SU-DHL-6 (cell line): ENCODE measurements at regions not wholly inside any gene's neighbourhood (a gene's known extent, or its start where the extent isn't known, plus 50 kb on each side); places are given as distances from the start of the nearest gene placed in this dataset.
A peak's percentile ranks its signal among the peaks of the same experiment; 100 is the strongest.

ENCODE experiments used
- H2AFZ ChIP-seq: fragments of 200-600 bp; sonication (generic); 2 replicates; pipeline ENCODE4 v1.6.1; 2014; ENCODE audit warnings: low read depth, mild to moderate bottlenecking, moderate library complexity, mixed read lengths, antibody characterized with exemption, low read length; ENCODE audit not compliant: severe bottlenecking
- H3F3A ChIP-seq: fragments of 200-600 bp; shearing (Covaris generic); 2 replicates; pipeline ENCODE4 v1.6.0; 2016; ENCODE audit warnings: antibody characterized with exemption, mild to moderate bottlenecking; ENCODE audit not compliant: insufficient read depth
- H3K27ac ChIP-seq: fragments of 200-600 bp; sonication (generic); 2 replicates; pipeline ENCODE4 v1.5.1; 2016; ENCODE audit warnings: low read depth, mild to moderate bottlenecking, low read length, moderate library complexity, mixed read lengths
- H3K27me3 ChIP-seq: fragments of 200-600 bp; sonication (generic), shearing (Covaris generic); 2 replicates; pipeline ENCODE4 v1.6.0; 2014; ENCODE audit warnings: mild to moderate bottlenecking, low read length
- H3K36me3 ChIP-seq: fragments of 200-600 bp; sonication (generic); 2 replicates; pipeline ENCODE4 v1.6.1; 2014; ENCODE audit warnings: mild to moderate bottlenecking, low read length, mixed read lengths
- H3K4me2 ChIP-seq: fragments of 300-600, 200-600 bp; shearing (Covaris generic), sonication (generic); 2 replicates; pipeline ENCODE4 v1.6.0; 2014; ENCODE audit warnings: low read length, low read depth, mild to moderate bottlenecking; ENCODE audit not compliant: poor library complexity, severe bottlenecking
- H3K4me3 ChIP-seq: fragments of 200-600 bp; sonication (generic); 2 replicates; pipeline ENCODE4 v1.5.1; 2014; ENCODE audit warnings: antibody characterized with exemption, low read length, mild to moderate bottlenecking, mixed read lengths; ENCODE audit not compliant: insufficient read depth, poor library complexity, severe bottlenecking
- H3K79me2 ChIP-seq: fragments of 200-600 bp; sonication (generic); 2 replicates; pipeline ENCODE4 v1.6.1; 2014; ENCODE audit warnings: mild to moderate bottlenecking, low read length, moderate library complexity; ENCODE audit not compliant: insufficient read depth
- H3K9ac ChIP-seq: fragments of 200-600 bp; sonication (generic); 2 replicates; pipeline ENCODE4 v1.7.0; 2014; ENCODE audit warnings: mild to moderate bottlenecking, low read length
- H3K9me2 ChIP-seq: fragments of 200-600 bp; sonication (generic); replicated peaks from 2 replicates; pipeline ENCODE4 v1.6.1; 2014; ENCODE audit warnings: low read length; ENCODE audit not compliant: insufficient read depth
- H3K9me3 ChIP-seq: fragments of 200-600 bp; sonication (generic); 2 replicates; pipeline ENCODE4 v1.6.1; 2014; ENCODE audit warnings: low read length, mixed read lengths; ENCODE audit not compliant: insufficient read depth
- H4K20me1 ChIP-seq: fragments of 200-600 bp; sonication (generic); 2 replicates; pipeline ENCODE4 v1.6.1; 2014; ENCODE audit warnings: low read depth, mild to moderate bottlenecking, antibody characterized with exemption, low read length, moderate library complexity, mixed read lengths
- CTCF ChIP-seq: fragments of 200-600 bp; sonication (generic); IDR thresholded peaks from one replicate; pipeline ENCODE4 v1.5.1; 2017; ENCODE audit warnings: antibody characterized with exemption, mild to moderate bottlenecking, low read length, moderate library complexity; ENCODE audit not compliant: insufficient read depth, poor library complexity, severe bottlenecking
- EZH2phosphoT487 ChIP-seq: fragments of 200-600 bp; sonication (generic), shearing (Covaris generic); conservative IDR thresholded peaks from 2 replicates; pipeline ENCODE4 v1.6.1; 2018; ENCODE audit warnings: mild to moderate bottlenecking, antibody characterized with exemption, low read length, moderate library complexity, mixed read lengths

- Histone ChIP-seq H3K27ac (no peak overlapping the region), H3K27me3 (no peaks in the 10 kb centered on the region), H3F3A (no peaks in the 10 kb centered on the region), H3K4me2 (no peak overlapping the region), H3K79me2 (no peaks in the 10 kb centered on the region), H3K9ac (no peak overlapping the region), H3K4me3 (no peak overlapping the region), H3K36me3 (no peaks in the 10 kb centered on the region), H2AFZ (no peak overlapping the region), H3K9me2 (no peaks in the 10 kb centered on the region), H3K9me3 (no peaks in the 10 kb centered on the region), H4K20me1 (no peaks in the 10 kb centered on the region)
- TF ChIP-seq EZH2phosphoT487 (no peak), CTCF (no peak)
Measured at GRCh38 chr21:24840287-24840686, 767.0 kb downstream of the MRPL39 start.

GRCh38 chr21:24832961-24833360, 774.3 kb downstream of the MRPL39 start:
- Histone ChIP-seq H2AFZ (no peak overlapping the region), H3K9ac (no peak overlapping the region)

GRCh38 chr21:24829397-24829796, 777.9 kb downstream of the MRPL39 start:
- Histone ChIP-seq H3K27me3 (no peaks in the 10 kb centered on the region), H3K27ac (no peak overlapping the region), H3K79me2 (no peaks in the 10 kb centered on the region), H3K4me2 (no peak overlapping the region), H3K4me3 (no peak overlapping the region), H3K9me2 (no peaks in the 10 kb centered on the region), H2AFZ (peak overlapping the region; percentile 71), H3K9me3 (no peaks in the 10 kb centered on the region), H3K36me3 (no peaks in the 10 kb centered on the region), H4K20me1 (no peaks in the 10 kb centered on the region), H3F3A (no peaks in the 10 kb centered on the region), H3K9ac (no peak overlapping the region)
- no peak for TF ChIP-seq CTCF
- no peak for TF ChIP-seq EZH2phosphoT487

More at GRCh38 chr21:24832961-24833360, 774.3 kb downstream of the MRPL39 start:
- TF ChIP-seq CTCF (no peak), EZH2phosphoT487 (no peak)
- no peaks in the 10 kb centered on the region for H3K79me2 ChIP-seq
- H3K9me2 ChIP-seq, result no peaks in the 10 kb centered on the region
- H3K36me3 ChIP-seq, result no peaks in the 10 kb centered on the region
- no peaks in the 10 kb centered on the region for H4K20me1 ChIP-seq
- H3K4me2 ChIP-seq, result no peak overlapping the region
- H3K27ac ChIP-seq, result no peak overlapping the region
- no peaks in the 10 kb centered on the region for H3K9me3 ChIP-seq
- no peaks in the 10 kb centered on the region for H3F3A ChIP-seq
- H3K27me3 ChIP-seq, result no peaks in the 10 kb centered on the region
- no peak overlapping the region for H3K4me3 ChIP-seq

- Histone ChIP-seq H3K9me2 (no peaks in the 10 kb centered on the region), H3K4me3 (no peak overlapping the region), H3K27ac (no peak overlapping the region), H3K27me3 (no peaks in the 10 kb centered on the region), H3F3A (no peaks in the 10 kb centered on the region), H3K36me3 (no peaks in the 10 kb centered on the region), H3K9me3 (no peaks in the 10 kb centered on the region), H4K20me1 (no peaks in the 10 kb centered on the region), H3K4me2 (no peak overlapping the region), H2AFZ (no peak overlapping the region), H3K9ac (no peak overlapping the region), H3K79me2 (no peaks in the 10 kb centered on the region)
- TF ChIP-seq CTCF, result no peak
- TF ChIP-seq EZH2phosphoT487, result no peak
Measured at GRCh38 chr21:24826822-24827221, 780.5 kb downstream of the MRPL39 start.
